ENCODE measurements at regions not wholly inside any gene's neighbourhood (a gene's known extent, or its start where the extent isn't known, plus 50 kb on each side); places are given as distances from the start of the nearest gene placed in this dataset.

- Histone ChIP-seq H4K8ac (ENCODE audit: low read depth in 2 of 2, low read length in 2 of 2) (no peak overlapping the region), H3K36me3 (ENCODE audit: control insufficient read depth, insufficient read depth, low read length) (no peaks in the 10 kb centered on the region), H3K18ac (ENCODE audit: low read depth, low read length) (no peak overlapping the region), H3K27me3 (ENCODE audit: control insufficient read depth, insufficient read depth, low read length) (no peaks in the 10 kb centered on the region), H3K4me2 (ENCODE audit: low read depth, low read length) (no peak overlapping the region), H3K79me1 (ENCODE audit: low read depth in 1 of 2, low read length in 2 of 2) (no peaks in the 10 kb centered on the region), H3K23ac (ENCODE audit: low read depth, low read length) (no peak overlapping the region), H2AFZ (replicated peaks; ENCODE audit: low read length, poor library complexity) (no peak overlapping the region), H4K5ac (ENCODE audit: low read depth, low read length) (no peak overlapping the region), H3K9me1 (ENCODE audit: insufficient read depth, low read length) (no peaks in the 10 kb centered on the region), H2BK120ac (ENCODE audit: low read depth, low read length) (no peak overlapping the region), H2AK9ac (replicated peaks; ENCODE audit: low read depth, low read length, poor library complexity) (no peak overlapping the region), H3K9ac (ENCODE audit: low read depth, low read length) (no peak overlapping the region), H2BK5ac (ENCODE audit: low read depth, low read length, poor library complexity, severe bottlenecking) (no peak overlapping the region), H3K9me3 (ENCODE audit: control insufficient read depth, insufficient read depth, low read length) (no peaks in the 10 kb centered on the region), H3K4ac (ENCODE audit: low read depth, low read length) (no peak overlapping the region), H2BK15ac (ENCODE audit: low read depth, low read length) (no peak overlapping the region), H3K27ac (ENCODE audit: insufficient read depth, low read length) (no peak overlapping the region), H4K91ac (ENCODE audit: insufficient read depth, low read depth, low read length) (no peak overlapping the region), H3K4me1 (ENCODE audit: control insufficient read depth, insufficient read depth, low read length) (no peaks in the 10 kb centered on the region), H3K4me3 (ENCODE audit: insufficient read depth, low read depth, low read length) (no peak overlapping the region), H3K14ac (replicated peaks; ENCODE audit: low read depth, low read length) (no peak overlapping the region), H2AK5ac (ENCODE audit: low read depth, low read length) (no peak overlapping the region), H4K20me1 (ENCODE audit: insufficient read depth, low read length) (no peaks in the 10 kb centered on the region), H2BK20ac (ENCODE audit: low read depth, low read length) (no peak overlapping the region), H3K56ac (ENCODE audit: extremely low read depth, insufficient read depth, low read length) (no peak overlapping the region)
- in situ Hi-C loops (cut with MboI; ENCODE audit: low sequenced_read_pairs), result no loop called here
- DNase-seq (no peak), ATAC-seq (ENCODE audit: low read depth) (no peak)
- dilution Hi-C loops (cut with HindIII; ENCODE audit: low sequenced_read_pairs, unreplicated experiment), result no loop called here
- POLR2A ChIA-PET (ENCODE audit: unreplicated experiment), result no interaction called here
- no CpG with 5 or more reads among the region's 3 CpGs for WGBS, 2 experiments (ENCODE audit: extremely low coverage in 2 of 2, insufficient read length in 1 of 2)
- TF ChIP-seq FOS (IDR thresholded peaks at IDR 0.05; ENCODE audit: low read depth, low read length), result no peak
- TF ChIP-seq MAFK (IDR thresholded peaks at IDR 0.05; ENCODE audit: low read depth, low read length), result no peak
- no peak for TF ChIP-seq POLR2A (IDR thresholded peaks at IDR 0.05; ENCODE audit: low read depth, low read length)
- no peak for TF ChIP-seq RAD21 (IDR thresholded peaks at IDR 0.05; ENCODE audit: low read length)
- no peak for TF ChIP-seq USF2 (IDR thresholded peaks at IDR 0.05; ENCODE audit: low read depth, low read length)
- no peak for TF ChIP-seq CTCF (conservative IDR thresholded peaks at IDR 0.05; ENCODE audit: low read depth, low read length)
- TF ChIP-seq SMC3 (IDR thresholded peaks at IDR 0.05; ENCODE audit: low read depth, low read length), result no peak
- no peak for TF ChIP-seq CEBPB (IDR thresholded peaks at IDR 0.05; ENCODE audit: low read depth, low read length)
- no peak for TF ChIP-seq RCOR1 (IDR thresholded peaks at IDR 0.05; ENCODE audit: insufficient replicate concordance, low read length)
- TF ChIP-seq CHD1 (IDR thresholded peaks at IDR 0.05; ENCODE audit: low read depth, low read length), result no peak
- CTCF ChIA-PET, result no interaction called here
- BruUV-seq (replicated peaks), result no TSS peak
- intact Hi-C loops (cut with micrococcal nuclease), result no loop called here
These were observed 828.3 kb upstream of the MIR17HG start for GRCh38 chr13:90519157-90519556.

Measured in IMR-90 (cell line).